ENCODE measurements at regions not wholly inside any gene's neighbourhood (a gene's known extent, or its start where the extent isn't known, plus 50 kb on each side); places are given as distances from the start of the nearest gene placed in this dataset.

- Histone ChIP-seq H4K20me1 (ENCODE audit: insufficient read depth, low read length, poor library complexity, severe bottlenecking) (no peaks in the 10 kb centered on the region), H3K79me2 (ENCODE audit: insufficient read depth, low read length) (no peaks in the 10 kb centered on the region), H3K27me3 (ENCODE audit: insufficient read depth, low read length, poor library complexity, severe bottlenecking) (no peaks in the 10 kb centered on the region), H3F3A (ENCODE audit: low read depth) (0 out of 2 replicates have a peak, but pooled peaks cover 2% of the 10 kb centered on the region), H3K9me2 (replicated peaks; ENCODE audit: low read depth, low read length) (no peaks in the 10 kb centered on the region), H3K9ac (ENCODE audit: low read depth, low read length, poor library complexity, severe bottlenecking) (no peak overlapping the region), H3K36me3 (ENCODE audit: insufficient read depth, low read length) (no peaks in the 10 kb centered on the region), H3K9me3 (ENCODE audit: insufficient read depth, low read depth, low read length) (no peaks in the 10 kb centered on the region), H2AFZ (ENCODE audit: low read length) (no peak overlapping the region), H3K4me1 (ENCODE audit: insufficient read depth, low read length, poor library complexity, severe bottlenecking) (peaks cover 19% of the 10 kb centered on the region), H3K4me3 (ENCODE audit: low read length, poor library complexity, severe bottlenecking) (no peak overlapping the region), H3K4me2 (ENCODE audit: low read depth, low read length, poor library complexity, severe bottlenecking) (peak overlapping the region; percentile 59)
- TF ChIP-seq EZH2phosphoT487 (IDR thresholded peaks at IDR 0.05; ENCODE audit: borderline replicate concordance) (no peak), CTCF (conservative IDR thresholded peaks at IDR 0.05; ENCODE audit: low read length) (no peak)
Measured at GRCh38 chr11:120028181-120028896, 109.6 kb downstream of the TRIM29 start.

GRCh38 chr11:120027546-120028180 is 110.2 kb downstream of the TRIM29 start:
- no peaks in the 10 kb centered on the region for H3K9me2 ChIP-seq (replicated peaks; ENCODE audit: low read depth, low read length)
- H3K36me3 ChIP-seq (ENCODE audit: insufficient read depth, low read length), result no peaks in the 10 kb centered on the region
- no peak for TF ChIP-seq CTCF (conservative IDR thresholded peaks at IDR 0.05; ENCODE audit: low read length)
- TF ChIP-seq EZH2phosphoT487 (IDR thresholded peaks at IDR 0.05; ENCODE audit: borderline replicate concordance), result no peak
- H3K9ac ChIP-seq (ENCODE audit: low read depth, low read length, poor library complexity, severe bottlenecking), result peak overlapping the region; percentile 26
- H3F3A ChIP-seq (ENCODE audit: low read depth), result 0 out of 2 replicates have a peak, but pooled peaks cover 2% of the 10 kb centered on the region
- no peaks in the 10 kb centered on the region for H3K9me3 ChIP-seq (ENCODE audit: insufficient read depth, low read depth, low read length)
- no peaks in the 10 kb centered on the region for H3K27me3 ChIP-seq (ENCODE audit: insufficient read depth, low read length, poor library complexity, severe bottlenecking)
- H3K79me2 ChIP-seq (ENCODE audit: insufficient read depth, low read length), result no peaks in the 10 kb centered on the region
- H2AFZ ChIP-seq (ENCODE audit: low read length), result 0 out of 2 replicates have a peak overlapping the region, but pooled peaks have one; percentile 67
- H3K4me2 ChIP-seq (ENCODE audit: low read depth, low read length, poor library complexity, severe bottlenecking), result peak overlapping the region; percentile 59
- H3K4me3 ChIP-seq (ENCODE audit: low read length, poor library complexity, severe bottlenecking), result peak overlapping the region; percentile 48
- peaks cover 25% of the 10 kb centered on the region for H3K4me1 ChIP-seq (ENCODE audit: insufficient read depth, low read length, poor library complexity, severe bottlenecking)
- no peaks in the 10 kb centered on the region for H4K20me1 ChIP-seq (ENCODE audit: insufficient read depth, low read length, poor library complexity, severe bottlenecking)

- 0 out of 2 replicates have a peak, but pooled peaks cover 2% of the 10 kb centered on the region for H3F3A ChIP-seq (ENCODE audit: low read depth)
- no peak overlapping the region for H3K9ac ChIP-seq (ENCODE audit: low read depth, low read length, poor library complexity, severe bottlenecking)
- no peaks in the 10 kb centered on the region for H3K9me2 ChIP-seq (replicated peaks; ENCODE audit: low read depth, low read length)
- H3K4me1 ChIP-seq (ENCODE audit: insufficient read depth, low read length, poor library complexity, severe bottlenecking), result peaks cover 31% of the 10 kb centered on the region
- no peaks in the 10 kb centered on the region for H3K27me3 ChIP-seq (ENCODE audit: insufficient read depth, low read length, poor library complexity, severe bottlenecking)
- H3K9me3 ChIP-seq (ENCODE audit: insufficient read depth, low read depth, low read length), result no peaks in the 10 kb centered on the region
- no peaks in the 10 kb centered on the region for H3K79me2 ChIP-seq (ENCODE audit: insufficient read depth, low read length)
- no peaks in the 10 kb centered on the region for H4K20me1 ChIP-seq (ENCODE audit: insufficient read depth, low read length, poor library complexity, severe bottlenecking)
- H3K36me3 ChIP-seq (ENCODE audit: insufficient read depth, low read length), result no peaks in the 10 kb centered on the region
- H3K4me3 ChIP-seq (ENCODE audit: low read length, poor library complexity, severe bottlenecking), result no peak overlapping the region
- TF ChIP-seq CTCF (conservative IDR thresholded peaks at IDR 0.05; ENCODE audit: low read length), result no peak
- no peak for TF ChIP-seq EZH2phosphoT487 (IDR thresholded peaks at IDR 0.05; ENCODE audit: borderline replicate concordance)
- no peak overlapping the region for H3K4me2 ChIP-seq (ENCODE audit: low read depth, low read length, poor library complexity, severe bottlenecking)
- H2AFZ ChIP-seq (ENCODE audit: low read length), result no peak overlapping the region
Measured at GRCh38 chr11:120025606-120026335, 112.1 kb downstream of the TRIM29 start.

All from Loucy (cell line).